Neural progenitor cell (in vitro differentiated cells): ENCODE measurements at regions not wholly inside any gene's neighbourhood (a gene's known extent, or its start where the extent isn't known, plus 50 kb on each side); places are given as distances from the start of the nearest gene placed in this dataset.

ENCODE experiments used
- DNase-seq: peaks from one replicate; pipeline ENCODE4 v3.0.0-alpha.2; 2016; ENCODE audit warnings: low spot score
- H2AFZ ChIP-seq: fragments of 200-600 bp; sonication (generic); replicated peaks from 2 replicates; pipeline ENCODE4 v1.6.1; 2016; ENCODE audit warnings: antibody characterized with exemption
- H3F3A ChIP-seq: fragments of 200-600 bp; sonication (generic); 2 replicates; pipeline ENCODE4 v1.6.1; 2016; ENCODE audit warnings: antibody characterized with exemption, low read depth
- H3K27ac ChIP-seq: fragments of 200-600 bp; sonication (generic); 2 replicates; pipeline ENCODE4 v1.5.1; 2016; ENCODE audit warnings: mild to moderate bottlenecking
- H3K27me3 ChIP-seq: fragments of 200-600 bp; sonication (generic); 2 replicates; pipeline ENCODE4 v1.6.1; 2016; ENCODE audit warnings: mild to moderate bottlenecking, moderate library complexity
- H3K36me3 ChIP-seq: fragments of 200-600 bp; sonication (generic); 2 replicates; pipeline ENCODE4 v1.5.1; 2016
- H3K4me1 ChIP-seq: fragments of 200-600 bp; sonication (generic); 2 replicates; pipeline ENCODE4 v1.6.1; 2016; ENCODE audit warnings: mixed run types
- H3K4me2 ChIP-seq: fragments of 200-600 bp; sonication (generic); 2 replicates; pipeline ENCODE4 v1.6.1; 2016
- H3K4me3 ChIP-seq: fragments of 200-600 bp; sonication (generic); 2 replicates; pipeline ENCODE4 v1.5.1; 2016
- H3K79me2 ChIP-seq: fragments of 200-600 bp; sonication (generic); 2 replicates; pipeline ENCODE4 v1.6.1; 2016; ENCODE audit warnings: low read depth
- H3K9ac ChIP-seq: fragments of 200-600 bp; sonication (generic); 2 replicates; pipeline ENCODE4 v1.6.1; 2016
- H3K9me3 ChIP-seq: fragments of 200-600 bp; sonication (generic); 2 replicates; pipeline ENCODE4 v1.5.1; 2016; ENCODE audit warnings: low read depth
- H4K20me1 ChIP-seq: fragments of 200-600 bp; sonication (generic); 2 replicates; pipeline ENCODE4 v1.6.1; 2016; ENCODE audit warnings: low read depth
- H3K27ac Mint-ChIP-seq: 3 replicates; pipeline ENCODE4 v1.8.0; 2021; ENCODE audit warnings: mixed read lengths
- H3K27me3 Mint-ChIP-seq: 2 replicates; pipeline ENCODE4 v1.8.0; 2022; ENCODE audit warnings: low read depth, mild to moderate bottlenecking, inconsistent platforms, moderate library complexity, mixed read lengths; ENCODE audit not compliant: insufficient read depth
- H3K36me3 Mint-ChIP-seq: 3 replicates; pipeline ENCODE4 v1.8.0; 2021; ENCODE audit warnings: mixed read lengths
- H3K4me1 Mint-ChIP-seq: 3 replicates; pipeline ENCODE4 v1.8.0; 2021; ENCODE audit warnings: mixed read lengths
- H3K4me3 Mint-ChIP-seq: 3 replicates; pipeline ENCODE4 v1.8.0; 2021; ENCODE audit warnings: mild to moderate bottlenecking, moderate library complexity, mixed read lengths
- H3K9me3 Mint-ChIP-seq: 3 replicates; pipeline ENCODE4 v1.8.0; 2020; ENCODE audit warnings: mixed read lengths
- EZH2 ChIP-seq: fragments of 200-600 bp; sonication (generic); IDR thresholded peaks from 2 replicates; pipeline ENCODE4 v1.6.1; 2017; ENCODE audit warnings: antibody characterized with exemption, mild to moderate bottlenecking, moderate library complexity
- EZH2phosphoT487 ChIP-seq: fragments of 200-600 bp; sonication (generic); IDR thresholded peaks from 2 replicates; pipeline ENCODE4 v1.6.1; 2017; ENCODE audit warnings: antibody characterized with exemption
- TF ChIP-seq, protein P1 (sequence below): fragments of 200-600 bp; sonication (generic); IDR thresholded peaks from 2 replicates; pipeline ENCODE4 v1.5.1; 2017; ENCODE audit warnings: antibody characterized with exemption, mild to moderate bottlenecking

DNA sequence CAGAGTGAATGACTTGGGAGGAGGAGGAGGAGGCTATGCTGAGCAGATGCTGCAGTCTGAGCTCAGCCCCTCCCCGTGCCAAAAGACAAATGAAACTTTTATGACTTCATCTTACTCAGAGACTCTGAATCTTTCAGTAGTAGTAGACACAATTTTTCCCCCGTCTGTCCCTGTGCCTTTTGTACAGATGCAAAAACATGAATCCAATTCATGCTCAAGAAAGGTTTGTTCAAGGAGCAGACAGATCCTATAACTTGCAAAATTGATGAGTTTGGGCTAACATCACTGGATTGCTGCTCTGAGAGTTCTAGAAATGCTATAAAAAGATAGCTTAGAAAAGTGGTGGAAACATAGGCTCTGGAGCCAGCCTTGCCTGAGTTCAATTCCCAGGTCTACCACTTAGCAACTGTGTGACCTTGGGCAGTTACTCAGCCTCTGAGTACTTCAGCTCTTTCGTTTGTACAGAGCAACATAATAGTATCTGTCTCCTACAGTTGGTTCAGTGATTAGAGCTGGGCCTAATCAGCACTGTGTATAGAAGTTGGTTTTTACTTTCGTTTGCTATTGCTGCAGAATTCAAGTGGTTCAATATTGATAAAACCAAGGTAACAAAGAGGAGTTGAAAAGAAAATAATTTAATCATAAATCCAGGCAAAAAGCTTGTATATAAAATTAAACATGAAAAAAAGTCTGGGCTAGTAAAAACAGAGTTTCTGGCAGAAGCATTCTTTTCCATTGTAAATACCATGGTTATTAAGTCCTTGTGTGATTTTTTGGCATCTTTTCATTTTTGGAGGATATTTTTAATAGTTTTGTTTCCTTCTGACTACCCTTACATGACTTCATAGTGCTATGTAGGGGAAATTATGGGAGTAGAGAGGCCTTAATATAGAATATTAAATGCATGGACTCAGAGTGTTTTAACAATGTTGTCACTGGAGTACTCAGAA lies 174.2 kb upstream of the ZNF32 start:
- Histone ChIP-seq H3K79me2 (no peaks in the 10 kb centered on the region), H3F3A (no peaks in the 10 kb centered on the region), H3K27me3 (no peaks in the 10 kb centered on the region), H3K9me3 (no peaks in the 10 kb centered on the region), H3K27ac (no peak overlapping the region), H3K36me3 (no peaks in the 10 kb centered on the region), H3K9ac (no peak overlapping the region), H3K4me2 (no peak overlapping the region), H3K4me3 (no peak overlapping the region), H4K20me1 (no peaks in the 10 kb centered on the region), H2AFZ (no peak overlapping the region), H3K4me1 (peaks cover 6% of the 10 kb centered on the region)
- peaks cover 5% of the 10 kb centered on the region for H3K27me3 Mint-ChIP-seq
- H3K4me3 Mint-ChIP-seq: no peak overlapping the region
- no peaks in the 10 kb centered on the region for H3K9me3 Mint-ChIP-seq
- H3K4me1 Mint-ChIP-seq: peaks cover 13% of the 10 kb centered on the region
- TF ChIP-seq EZH2phosphoT487 (no peak), EZH2 (no peak)
- TF ChIP-seq, protein P1, sequence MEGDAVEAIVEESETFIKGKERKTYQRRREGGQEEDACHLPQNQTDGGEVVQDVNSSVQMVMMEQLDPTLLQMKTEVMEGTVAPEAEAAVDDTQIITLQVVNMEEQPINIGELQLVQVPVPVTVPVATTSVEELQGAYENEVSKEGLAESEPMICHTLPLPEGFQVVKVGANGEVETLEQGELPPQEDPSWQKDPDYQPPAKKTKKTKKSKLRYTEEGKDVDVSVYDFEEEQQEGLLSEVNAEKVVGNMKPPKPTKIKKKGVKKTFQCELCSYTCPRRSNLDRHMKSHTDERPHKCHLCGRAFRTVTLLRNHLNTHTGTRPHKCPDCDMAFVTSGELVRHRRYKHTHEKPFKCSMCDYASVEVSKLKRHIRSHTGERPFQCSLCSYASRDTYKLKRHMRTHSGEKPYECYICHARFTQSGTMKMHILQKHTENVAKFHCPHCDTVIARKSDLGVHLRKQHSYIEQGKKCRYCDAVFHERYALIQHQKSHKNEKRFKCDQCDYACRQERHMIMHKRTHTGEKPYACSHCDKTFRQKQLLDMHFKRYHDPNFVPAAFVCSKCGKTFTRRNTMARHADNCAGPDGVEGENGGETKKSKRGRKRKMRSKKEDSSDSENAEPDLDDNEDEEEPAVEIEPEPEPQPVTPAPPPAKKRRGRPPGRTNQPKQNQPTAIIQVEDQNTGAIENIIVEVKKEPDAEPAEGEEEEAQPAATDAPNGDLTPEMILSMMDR: no peak
- no peaks in the 10 kb centered on the region for H3K36me3 Mint-ChIP-seq
- DNase-seq: no peak
- H3K27ac Mint-ChIP-seq: no peak overlapping the region

DNA sequence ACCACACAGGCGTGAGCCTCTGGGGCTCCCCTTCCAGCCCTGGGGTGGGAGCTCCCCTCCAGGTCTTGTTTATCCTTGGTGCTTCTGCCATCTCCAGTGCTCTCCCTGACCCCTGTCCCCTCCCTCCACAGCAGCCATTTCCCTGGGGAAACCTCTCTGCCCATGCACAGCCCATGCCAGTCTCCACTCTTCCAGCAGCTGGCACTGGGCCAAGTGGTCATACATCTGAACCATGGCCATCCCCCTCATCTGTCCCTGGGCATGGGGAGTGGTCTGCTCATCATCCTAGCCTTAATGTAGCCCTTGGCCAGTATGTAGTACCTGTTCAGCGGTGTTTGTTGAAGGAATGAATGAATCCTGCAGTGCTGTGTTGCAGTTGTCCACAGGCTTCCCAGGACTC lies 172.4 kb upstream of the ZNF32 start:
- no peaks in the 10 kb centered on the region for H3K79me2 ChIP-seq
- Mint-ChIP-seq H3K4me3 (no peak overlapping the region), H3K9me3 (no peaks in the 10 kb centered on the region), H3K27me3 (peaks cover 5% of the 10 kb centered on the region), H3K27ac (no peak overlapping the region), H3K4me1 (peaks cover 13% of the 10 kb centered on the region), H3K36me3 (no peaks in the 10 kb centered on the region)
- no peaks in the 10 kb centered on the region for H3F3A ChIP-seq
- no peak overlapping the region for H2AFZ ChIP-seq
- H3K27me3 ChIP-seq: no peaks in the 10 kb centered on the region
- no peaks in the 10 kb centered on the region for H4K20me1 ChIP-seq
- H3K9ac ChIP-seq: no peak overlapping the region
- H3K4me2 ChIP-seq: no peak overlapping the region
- no peaks in the 10 kb centered on the region for H3K9me3 ChIP-seq
- TF ChIP-seq, protein P1: no peak
- no peak for TF ChIP-seq EZH2
- no peak for DNase-seq
- H3K36me3 ChIP-seq: no peaks in the 10 kb centered on the region
- no peak overlapping the region for H3K4me3 ChIP-seq
- H3K27ac ChIP-seq: no peak overlapping the region
- H3K4me1 ChIP-seq: peaks cover 6% of the 10 kb centered on the region

DNA sequence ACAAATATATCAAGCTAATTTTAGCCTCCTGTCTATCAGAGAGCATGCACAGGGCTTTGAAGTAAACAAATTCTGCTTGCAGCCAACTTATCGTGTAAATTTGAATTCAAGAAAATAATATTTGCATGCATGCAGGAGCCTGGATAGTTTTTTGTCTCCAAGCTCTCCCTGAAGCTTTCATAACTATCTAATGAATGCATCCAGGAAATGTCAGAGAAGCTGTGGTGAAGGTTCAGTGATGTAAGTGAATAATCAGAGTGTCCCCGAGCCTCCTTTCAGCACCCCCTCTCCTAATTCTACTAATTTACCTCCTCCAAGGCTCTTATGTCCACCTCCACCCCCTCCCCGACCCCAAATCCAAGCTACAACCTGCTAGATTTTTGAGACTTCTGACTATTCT lies 172.0 kb upstream of the ZNF32 start:
- no peak overlapping the region for H3K4me3 ChIP-seq
- Mint-ChIP-seq H3K4me3 (no peak overlapping the region), H3K27me3 (peaks cover 5% of the 10 kb centered on the region)

More for the DNA sequence above, 172.0 kb upstream of the ZNF32 start:
- DNase-seq: no peak
- H3K79me2 ChIP-seq: no peaks in the 10 kb centered on the region
- H3K4me2 ChIP-seq: no peak overlapping the region
- H2AFZ ChIP-seq: no peak overlapping the region
- Mint-ChIP-seq H3K4me1 (peaks cover 13% of the 10 kb centered on the region), H3K27ac (no peak overlapping the region), H3K36me3 (no peaks in the 10 kb centered on the region), H3K9me3 (no peaks in the 10 kb centered on the region)
- no peak overlapping the region for H3K27ac ChIP-seq
- no peaks in the 10 kb centered on the region for H3K9me3 ChIP-seq
- TF ChIP-seq EZH2: no peak
- no peak for TF ChIP-seq EZH2phosphoT487
- peaks cover 6% of the 10 kb centered on the region for H3K4me1 ChIP-seq
- H3K9ac ChIP-seq: no peak overlapping the region
- H3K27me3 ChIP-seq: no peaks in the 10 kb centered on the region
- no peaks in the 10 kb centered on the region for H3F3A ChIP-seq
- no peaks in the 10 kb centered on the region for H4K20me1 ChIP-seq
- H3K36me3 ChIP-seq: no peaks in the 10 kb centered on the region
